ENCODE measurements at regions not wholly inside any gene's neighbourhood (a gene's known extent, or its start where the extent isn't known, plus 50 kb on each side); places are given as distances from the start of the nearest gene placed in this dataset.

DNA sequence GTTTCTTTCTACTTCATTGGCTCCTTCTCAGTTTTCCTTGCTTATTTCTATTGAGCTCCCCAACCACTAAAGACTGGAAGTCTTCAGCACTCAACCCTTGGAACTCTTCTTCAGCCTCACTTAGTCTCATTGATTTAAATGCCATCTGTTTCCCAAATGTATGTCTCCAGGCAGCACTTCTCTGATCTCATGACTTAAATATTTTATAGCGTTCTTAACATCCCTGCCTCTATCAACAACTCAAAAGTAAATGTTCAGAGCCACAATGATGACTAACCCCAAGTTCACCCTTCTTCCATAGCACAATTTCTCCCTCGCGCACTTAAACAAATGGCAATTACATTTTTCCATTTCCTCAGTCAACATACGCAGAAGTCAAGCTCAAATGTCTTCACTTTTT, 1393.3 kb downstream of the ARAP2 start:
- TF ChIP-seq PPARA (CRISPR knock-in tag; IDR thresholded peaks at IDR 0.05; ENCODE audit: borderline replicate concordance) (no peak), ZFP3 (CRISPR knock-in tag; IDR thresholded peaks at IDR 0.05) (no peak), TCF4 (CRISPR knock-in tag; IDR thresholded peaks at IDR 0.05; ENCODE audit: borderline replicate concordance) (no peak), ZNF70 (CRISPR knock-in tag; IDR thresholded peaks at IDR 0.05) (no peak), ZC3H10 (CRISPR knock-in tag; IDR thresholded peaks at IDR 0.05) (no peak), ARNTL (CRISPR knock-in tag; IDR thresholded peaks at IDR 0.05; ENCODE audit: borderline replicate concordance, low read depth) (no peak), CSDC2 (CRISPR knock-in tag; IDR thresholded peaks at IDR 0.05) (no peak), BACH2 (CRISPR knock-in tag; IDR thresholded peaks at IDR 0.05; ENCODE audit: borderline replicate concordance) (no peak), ZNF565 (CRISPR knock-in tag; conservative IDR thresholded peaks at IDR 0.05; ENCODE audit: low read depth) (no peak), ZNF8 (CRISPR knock-in tag; IDR thresholded peaks at IDR 0.05) (no peak), ZFP30 (CRISPR knock-in tag; IDR thresholded peaks at IDR 0.05) (no peak), SNAI2 (CRISPR knock-in tag; IDR thresholded peaks at IDR 0.05) (no peak), ESRRG (CRISPR knock-in tag; IDR thresholded peaks at IDR 0.05) (no peak)
- TF ChIP-seq, protein P1, sequence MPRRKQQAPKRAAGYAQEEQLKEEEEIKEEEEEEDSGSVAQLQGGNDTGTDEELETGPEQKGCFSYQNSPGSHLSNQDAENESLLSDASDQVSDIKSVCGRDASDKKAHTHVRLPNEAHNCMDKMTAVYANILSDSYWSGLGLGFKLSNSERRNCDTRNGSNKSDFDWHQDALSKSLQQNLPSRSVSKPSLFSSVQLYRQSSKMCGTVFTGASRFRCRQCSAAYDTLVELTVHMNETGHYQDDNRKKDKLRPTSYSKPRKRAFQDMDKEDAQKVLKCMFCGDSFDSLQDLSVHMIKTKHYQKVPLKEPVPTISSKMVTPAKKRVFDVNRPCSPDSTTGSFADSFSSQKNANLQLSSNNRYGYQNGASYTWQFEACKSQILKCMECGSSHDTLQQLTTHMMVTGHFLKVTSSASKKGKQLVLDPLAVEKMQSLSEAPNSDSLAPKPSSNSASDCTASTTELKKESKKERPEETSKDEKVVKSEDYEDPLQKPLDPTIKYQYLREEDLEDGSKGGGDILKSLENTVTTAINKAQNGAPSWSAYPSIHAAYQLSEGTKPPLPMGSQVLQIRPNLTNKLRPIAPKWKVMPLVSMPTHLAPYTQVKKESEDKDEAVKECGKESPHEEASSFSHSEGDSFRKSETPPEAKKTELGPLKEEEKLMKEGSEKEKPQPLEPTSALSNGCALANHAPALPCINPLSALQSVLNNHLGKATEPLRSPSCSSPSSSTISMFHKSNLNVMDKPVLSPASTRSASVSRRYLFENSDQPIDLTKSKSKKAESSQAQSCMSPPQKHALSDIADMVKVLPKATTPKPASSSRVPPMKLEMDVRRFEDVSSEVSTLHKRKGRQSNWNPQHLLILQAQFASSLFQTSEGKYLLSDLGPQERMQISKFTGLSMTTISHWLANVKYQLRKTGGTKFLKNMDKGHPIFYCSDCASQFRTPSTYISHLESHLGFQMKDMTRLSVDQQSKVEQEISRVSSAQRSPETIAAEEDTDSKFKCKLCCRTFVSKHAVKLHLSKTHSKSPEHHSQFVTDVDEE (CRISPR knock-in tag; IDR thresholded peaks at IDR 0.05): no peak
- TF ChIP-seq, protein P2, sequence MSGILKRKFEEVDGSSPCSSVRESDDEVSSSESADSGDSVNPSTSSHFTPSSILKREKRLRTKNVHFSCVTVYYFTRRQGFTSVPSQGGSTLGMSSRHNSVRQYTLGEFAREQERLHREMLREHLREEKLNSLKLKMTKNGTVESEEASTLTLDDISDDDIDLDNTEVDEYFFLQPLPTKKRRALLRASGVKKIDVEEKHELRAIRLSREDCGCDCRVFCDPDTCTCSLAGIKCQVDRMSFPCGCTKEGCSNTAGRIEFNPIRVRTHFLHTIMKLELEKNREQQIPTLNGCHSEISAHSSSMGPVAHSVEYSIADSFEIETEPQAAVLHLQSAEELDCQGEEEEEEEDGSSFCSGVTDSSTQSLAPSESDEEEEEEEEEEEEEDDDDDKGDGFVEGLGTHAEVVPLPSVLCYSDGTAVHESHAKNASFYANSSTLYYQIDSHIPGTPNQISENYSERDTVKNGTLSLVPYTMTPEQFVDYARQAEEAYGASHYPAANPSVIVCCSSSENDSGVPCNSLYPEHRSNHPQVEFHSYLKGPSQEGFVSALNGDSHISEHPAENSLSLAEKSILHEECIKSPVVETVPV (CRISPR knock-in tag; IDR thresholded peaks at IDR 0.05): no peak
- ATAC-seq: no peak

DNA sequence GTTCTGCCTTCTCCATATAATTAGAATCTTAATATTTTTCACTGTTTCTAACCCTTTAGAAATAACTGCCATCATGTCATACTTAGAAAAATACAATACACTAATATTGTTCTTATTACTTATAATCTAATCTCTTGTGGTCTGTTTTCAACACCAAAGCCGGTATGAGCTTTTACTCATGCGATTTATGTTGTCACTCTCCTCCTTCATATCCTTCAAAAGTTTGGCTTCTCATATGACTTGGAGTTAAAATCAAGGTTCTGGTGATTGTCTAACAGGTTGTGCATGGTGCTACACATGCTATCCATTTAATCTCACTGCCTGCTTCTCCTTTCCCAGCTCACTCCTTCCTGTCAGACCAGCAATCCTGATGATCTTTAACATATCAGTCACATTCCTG, 1392.9 kb downstream of the ARAP2 start:
- TF ChIP-seq, protein P3, sequence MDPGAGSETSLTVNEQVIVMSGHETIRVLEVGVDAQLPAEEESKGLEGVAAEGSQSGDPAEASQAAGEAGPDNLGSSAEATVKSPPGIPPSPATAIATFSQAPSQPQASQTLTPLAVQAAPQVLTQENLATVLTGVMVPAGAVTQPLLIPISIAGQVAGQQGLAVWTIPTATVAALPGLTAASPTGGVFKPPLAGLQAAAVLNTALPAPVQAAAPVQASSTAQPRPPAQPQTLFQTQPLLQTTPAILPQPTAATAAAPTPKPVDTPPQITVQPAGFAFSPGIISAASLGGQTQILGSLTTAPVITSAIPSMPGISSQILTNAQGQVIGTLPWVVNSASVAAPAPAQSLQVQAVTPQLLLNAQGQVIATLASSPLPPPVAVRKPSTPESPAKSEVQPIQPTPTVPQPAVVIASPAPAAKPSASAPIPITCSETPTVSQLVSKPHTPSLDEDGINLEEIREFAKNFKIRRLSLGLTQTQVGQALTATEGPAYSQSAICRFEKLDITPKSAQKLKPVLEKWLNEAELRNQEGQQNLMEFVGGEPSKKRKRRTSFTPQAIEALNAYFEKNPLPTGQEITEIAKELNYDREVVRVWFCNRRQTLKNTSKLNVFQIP (CRISPR knock-in tag; IDR thresholded peaks at IDR 0.05; ENCODE audit: borderline replicate concordance, low read depth): no peak
- TF ChIP-seq, protein P4, sequence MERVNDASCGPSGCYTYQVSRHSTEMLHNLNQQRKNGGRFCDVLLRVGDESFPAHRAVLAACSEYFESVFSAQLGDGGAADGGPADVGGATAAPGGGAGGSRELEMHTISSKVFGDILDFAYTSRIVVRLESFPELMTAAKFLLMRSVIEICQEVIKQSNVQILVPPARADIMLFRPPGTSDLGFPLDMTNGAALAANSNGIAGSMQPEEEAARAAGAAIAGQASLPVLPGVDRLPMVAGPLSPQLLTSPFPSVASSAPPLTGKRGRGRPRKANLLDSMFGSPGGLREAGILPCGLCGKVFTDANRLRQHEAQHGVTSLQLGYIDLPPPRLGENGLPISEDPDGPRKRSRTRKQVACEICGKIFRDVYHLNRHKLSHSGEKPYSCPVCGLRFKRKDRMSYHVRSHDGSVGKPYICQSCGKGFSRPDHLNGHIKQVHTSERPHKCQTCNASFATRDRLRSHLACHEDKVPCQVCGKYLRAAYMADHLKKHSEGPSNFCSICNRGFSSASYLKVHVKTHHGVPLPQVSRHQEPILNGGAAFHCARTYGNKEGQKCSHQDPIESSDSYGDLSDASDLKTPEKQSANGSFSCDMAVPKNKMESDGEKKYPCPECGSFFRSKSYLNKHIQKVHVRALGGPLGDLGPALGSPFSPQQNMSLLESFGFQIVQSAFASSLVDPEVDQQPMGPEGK (CRISPR knock-in tag; IDR thresholded peaks at IDR 0.05; ENCODE audit: borderline replicate concordance): no peak
- TF ChIP-seq GLIS3 (CRISPR knock-in tag; IDR thresholded peaks at IDR 0.05) (no peak), TCF4 (CRISPR knock-in tag; IDR thresholded peaks at IDR 0.05; ENCODE audit: borderline replicate concordance) (no peak), ZFP30 (CRISPR knock-in tag; IDR thresholded peaks at IDR 0.05) (no peak), OSR1 (CRISPR knock-in tag; IDR thresholded peaks at IDR 0.05) (no peak), BACH2 (CRISPR knock-in tag; IDR thresholded peaks at IDR 0.05; ENCODE audit: borderline replicate concordance) (no peak), ISL1 (CRISPR knock-in tag; IDR thresholded peaks at IDR 0.05) (no peak), ESRRG (CRISPR knock-in tag; IDR thresholded peaks at IDR 0.05) (no peak), ZNF565 (CRISPR knock-in tag; conservative IDR thresholded peaks at IDR 0.05; ENCODE audit: low read depth) (no peak), CSDC2 (CRISPR knock-in tag; IDR thresholded peaks at IDR 0.05) (no peak), ZC3H10 (CRISPR knock-in tag; IDR thresholded peaks at IDR 0.05) (no peak), SNAI2 (CRISPR knock-in tag; IDR thresholded peaks at IDR 0.05) (no peak)
- TF ChIP-seq, protein P1 (CRISPR knock-in tag; IDR thresholded peaks at IDR 0.05): no peak
- TF ChIP-seq, protein P5, sequence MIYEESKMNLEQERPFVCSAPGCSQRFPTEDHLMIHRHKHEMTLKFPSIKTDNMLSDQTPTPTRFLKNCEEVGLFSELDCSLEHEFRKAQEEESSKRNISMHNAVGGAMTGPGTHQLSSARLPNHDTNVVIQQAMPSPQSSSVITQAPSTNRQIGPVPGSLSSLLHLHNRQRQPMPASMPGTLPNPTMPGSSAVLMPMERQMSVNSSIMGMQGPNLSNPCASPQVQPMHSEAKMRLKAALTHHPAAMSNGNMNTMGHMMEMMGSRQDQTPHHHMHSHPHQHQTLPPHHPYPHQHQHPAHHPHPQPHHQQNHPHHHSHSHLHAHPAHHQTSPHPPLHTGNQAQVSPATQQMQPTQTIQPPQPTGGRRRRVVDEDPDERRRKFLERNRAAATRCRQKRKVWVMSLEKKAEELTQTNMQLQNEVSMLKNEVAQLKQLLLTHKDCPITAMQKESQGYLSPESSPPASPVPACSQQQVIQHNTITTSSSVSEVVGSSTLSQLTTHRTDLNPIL (CRISPR knock-in tag; IDR thresholded peaks at IDR 0.05; ENCODE audit: low read depth): no peak
- no peak for ATAC-seq

All from SK-N-SH treated with all-trans-retinoic acid at 6 μM for 48 hours (cell line).